Activated CD8-positive, alpha-beta T cell treated with anti-CD3 and anti-CD28 coated beads for 36 hours (primary cell): ENCODE measurements at regions not wholly inside any gene's neighbourhood (a gene's known extent, or its start where the extent isn't known, plus 50 kb on each side); places are given as distances from the start of the nearest gene placed in this dataset.

ENCODE experiments used
- ATAC-seq: fragments of 200-7000 bp; cut with Tn5 transposase; one replicate; pipeline ENCODE4 v1.10.0; 2021; ENCODE audit warnings: mild to moderate bottlenecking, moderate library complexity
- CTCF ChIA-PET: fragments of 350-600 bp; sonication (Branson Sonifier 250); formaldehyde crosslinking; loops from one replicate; lab custom pipeline; 2021; ENCODE audit warnings: antibody characterized with exemption; lab: Charles Lee
- POLR2A ChIA-PET: fragments of 350-600 bp; sonication (Branson Sonifier 250); formaldehyde crosslinking; loops from one replicate; lab custom pipeline; 2021; ENCODE audit warnings: antibody characterized with exemption; lab: Charles Lee
- DNase-seq: peaks from one replicate; pipeline ENCODE4 v3.0.0-alpha.2; 2020
- H3K27ac Mint-ChIP-seq: one replicate; pipeline ENCODE4 v1.8.0; 2021; ENCODE audit warnings: mild to moderate bottlenecking, mixed read lengths
- H3K27me3 Mint-ChIP-seq: one replicate; pipeline ENCODE4 v1.8.0; 2021; ENCODE audit warnings: mixed read lengths
- H3K36me3 Mint-ChIP-seq: one replicate; pipeline ENCODE4 v1.8.0; 2021; ENCODE audit warnings: low read depth, mixed read lengths
- H3K4me1 Mint-ChIP-seq: one replicate; pipeline ENCODE4 v1.8.0; 2021; ENCODE audit warnings: low read depth, mixed read lengths
- H3K4me3 Mint-ChIP-seq: one replicate; pipeline ENCODE4 v1.8.0; 2021; ENCODE audit warnings: mild to moderate bottlenecking, moderate library complexity, mixed read lengths
- H3K9me3 Mint-ChIP-seq: one replicate; pipeline ENCODE4 v1.8.0; 2021; ENCODE audit warnings: mixed read lengths
- CTCF ChIP-seq: fragments of 200-600 bp; IDR thresholded peaks from one replicate; pipeline ENCODE4 v1.8.0; 2022; ENCODE audit warnings: antibody characterized with exemption, mild to moderate bottlenecking
- intact Hi-C: fragments of 100-400 bp; cut with micrococcal nuclease; formaldehyde crosslinking; loops from one replicate; pipeline ENCODE4 v1.10.0; 2022

DNA sequence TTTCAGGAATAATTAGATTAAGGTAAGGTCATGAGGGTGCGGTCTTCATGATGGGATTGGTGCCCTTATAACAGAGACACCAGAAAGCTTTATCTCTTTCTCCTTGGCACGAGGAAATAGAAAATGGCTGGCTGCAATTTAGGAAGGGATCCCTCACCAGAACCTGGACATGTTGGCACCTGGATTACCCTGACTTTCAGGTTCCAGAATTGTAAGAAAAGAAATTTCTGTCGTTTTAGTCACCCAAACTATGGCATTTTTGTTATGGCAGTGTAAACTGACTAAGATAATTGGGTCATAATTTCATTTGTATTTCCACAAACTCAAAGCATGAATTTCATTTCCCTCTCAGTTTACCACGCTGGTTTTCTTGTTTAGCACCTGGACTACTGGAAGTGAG lies 473.6 kb downstream of the PTH2R start:
- ChIA-PET CTCF (no interaction called here), POLR2A (no interaction called here)
- H3K4me3 Mint-ChIP-seq: no peak overlapping the region
- TF ChIP-seq CTCF: no peak
- H3K27me3 Mint-ChIP-seq: no peaks in the 10 kb centered on the region
- no peak for ATAC-seq
- H3K9me3 Mint-ChIP-seq: no peaks in the 10 kb centered on the region
- no peak overlapping the region for H3K27ac Mint-ChIP-seq
- no peak for DNase-seq
- no peaks in the 10 kb centered on the region for H3K4me1 Mint-ChIP-seq
- intact Hi-C loops: no loop called here
- no peaks in the 10 kb centered on the region for H3K36me3 Mint-ChIP-seq

GRCh38 chr2:208890486-208890885 lies 483.9 kb downstream of the PTH2R start:
- no peak overlapping the region for H3K27ac Mint-ChIP-seq
- peaks cover 4% of the 10 kb centered on the region for H3K9me3 Mint-ChIP-seq
- TF ChIP-seq CTCF: no peak
- POLR2A ChIA-PET: no interaction called here
- DNase-seq: no peak
- CTCF ChIA-PET: no interaction called here
- H3K27me3 Mint-ChIP-seq: no peaks in the 10 kb centered on the region
- no peaks in the 10 kb centered on the region for H3K36me3 Mint-ChIP-seq
- no peak overlapping the region for H3K4me3 Mint-ChIP-seq
- no peaks in the 10 kb centered on the region for H3K4me1 Mint-ChIP-seq
- no peak for ATAC-seq
- intact Hi-C loops: no loop called here

GRCh38 chr2:208892203-208892602 lies 485.6 kb downstream of the PTH2R start:
- Mint-ChIP-seq H3K4me1 (no peaks in the 10 kb centered on the region), H3K36me3 (no peaks in the 10 kb centered on the region), H3K27me3 (no peaks in the 10 kb centered on the region), H3K9me3 (peaks cover 5% of the 10 kb centered on the region), H3K27ac (no peak overlapping the region), H3K4me3 (no peak overlapping the region)
- intact Hi-C loops: no loop called here
- CTCF ChIA-PET: no interaction called here
- ATAC-seq (no peak), DNase-seq (no peak)
- TF ChIP-seq CTCF: no peak
- POLR2A ChIA-PET: no interaction called here

- TF ChIP-seq CTCF: no peak
- Mint-ChIP-seq H3K36me3 (no peaks in the 10 kb centered on the region), H3K27me3 (no peaks in the 10 kb centered on the region), H3K9me3 (peaks cover 5% of the 10 kb centered on the region), H3K27ac (no peak overlapping the region), H3K4me1 (no peaks in the 10 kb centered on the region), H3K4me3 (no peak overlapping the region)
- CTCF ChIA-PET: no interaction called here
- no peak for DNase-seq
- POLR2A ChIA-PET: no interaction called here
- no peak for ATAC-seq
- intact Hi-C loops: no loop called here
Observed at GRCh38 chr2:208906330-208906729, 499.7 kb downstream of the PTH2R start.

DNA sequence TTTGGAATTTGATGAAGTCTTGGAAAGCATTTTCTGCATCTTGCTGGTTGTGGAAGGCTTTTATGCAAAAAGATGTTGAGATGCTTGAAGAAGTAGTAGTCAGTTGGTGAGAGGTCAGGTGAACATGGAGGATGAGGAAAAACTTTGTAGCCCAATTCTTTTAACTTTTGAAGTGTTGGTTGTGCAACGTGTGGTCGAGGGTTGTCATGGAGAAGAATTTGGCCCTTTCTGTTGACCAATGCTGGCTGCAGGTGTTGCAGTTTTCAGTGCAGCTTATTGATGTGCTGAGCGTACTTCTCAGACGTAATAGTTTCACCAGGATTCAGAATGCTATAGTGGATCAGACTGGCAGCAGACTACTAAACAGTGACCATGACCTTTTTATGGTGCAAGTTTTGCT lies 508.4 kb upstream of the MAP2 start:
- DNase-seq (no peak), ATAC-seq (no peak)
- H3K36me3 Mint-ChIP-seq: no peaks in the 10 kb centered on the region
- TF ChIP-seq CTCF: no peak
- no peaks in the 10 kb centered on the region for H3K4me1 Mint-ChIP-seq
- peaks cover 4% of the 10 kb centered on the region for H3K9me3 Mint-ChIP-seq
- intact Hi-C loops: no loop called here
- no peak overlapping the region for H3K27ac Mint-ChIP-seq
- POLR2A ChIA-PET: interaction anchor here (0.6 kb wide), 1 partner anchor 28 kb away, joined by 3 read pairs; no protein-coding TSS in a partner anchor
- H3K27me3 Mint-ChIP-seq: no peaks in the 10 kb centered on the region
- CTCF ChIA-PET: no interaction called here
- H3K4me3 Mint-ChIP-seq: no peak overlapping the region
